Left forelimb (tissue), 1 donor: ENCODE measurements at regions not wholly inside any gene's neighbourhood (a gene's known extent, or its start where the extent isn't known, plus 50 kb on each side); places are given as distances from the start of the nearest gene placed in this dataset.
"Not testable (repeated sequence)": the region's sequence is repeated elsewhere in the genome, so short reads cannot be mapped to it uniquely, and the experiment has no call there.

Source experiments
- DNase-seq: peaks from one replicate; pipeline ENCODE4 v3.0.0-alpha.2; 2018; ENCODE audit warnings: low spot score

DNA sequence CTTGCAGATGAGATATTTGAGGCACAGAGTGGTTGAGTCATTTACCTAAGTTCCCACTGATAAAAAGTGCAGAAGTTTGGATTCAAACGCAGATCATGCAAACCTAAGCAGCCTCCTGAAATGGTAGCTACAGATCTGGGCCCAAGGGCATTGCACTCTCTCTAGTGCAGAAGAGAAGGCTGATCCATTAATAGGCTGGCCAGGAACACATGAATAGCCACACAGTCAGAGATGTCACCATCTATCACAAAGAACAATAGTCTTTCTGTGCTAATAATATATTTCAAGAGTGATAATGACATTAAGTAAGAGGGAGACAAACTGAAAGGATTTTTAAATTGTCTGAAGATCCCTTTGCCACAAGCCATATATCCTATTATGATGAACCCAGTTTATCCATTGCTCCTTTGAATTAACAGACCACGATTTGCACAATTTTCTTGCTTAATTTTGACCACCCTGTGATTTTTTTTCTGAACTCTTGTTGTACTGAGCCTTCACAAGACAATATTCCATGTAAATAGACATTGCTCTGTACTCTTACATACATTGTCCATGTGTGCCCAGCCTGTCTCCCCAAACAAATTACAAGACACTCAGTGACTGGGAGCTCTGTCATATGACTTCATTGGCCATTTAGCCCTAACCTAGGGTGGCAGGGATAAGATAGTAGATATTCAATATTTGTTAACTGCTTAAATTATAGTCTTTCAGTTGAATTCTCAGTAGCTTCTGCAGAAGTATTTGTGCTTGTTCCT lies 112.4 kb upstream of the RBPJ start:
- DNase-seq = no peak

DNA sequence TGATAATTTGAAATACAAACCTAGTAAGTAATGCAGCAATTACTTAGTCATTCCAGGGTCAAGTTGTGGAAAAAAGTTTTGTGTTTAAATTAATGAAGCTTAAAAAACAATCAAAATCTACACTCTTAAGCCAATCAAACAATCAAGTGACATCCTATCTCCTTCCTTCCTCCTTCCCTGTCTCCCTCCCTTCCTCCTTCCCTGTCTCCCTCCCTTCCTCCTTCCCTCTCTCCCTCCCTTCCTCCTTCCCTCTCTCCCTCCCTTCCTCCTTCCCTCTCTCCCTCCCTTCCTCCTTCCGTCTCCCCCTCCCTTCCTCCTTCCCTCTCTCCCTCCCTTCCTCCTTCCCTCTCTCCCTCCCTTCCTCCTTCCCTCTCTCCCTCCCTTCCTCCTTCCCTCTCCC lies 111.4 kb upstream of the RBPJ start:
- not testable (repeated sequence) for DNase-seq

DNA sequence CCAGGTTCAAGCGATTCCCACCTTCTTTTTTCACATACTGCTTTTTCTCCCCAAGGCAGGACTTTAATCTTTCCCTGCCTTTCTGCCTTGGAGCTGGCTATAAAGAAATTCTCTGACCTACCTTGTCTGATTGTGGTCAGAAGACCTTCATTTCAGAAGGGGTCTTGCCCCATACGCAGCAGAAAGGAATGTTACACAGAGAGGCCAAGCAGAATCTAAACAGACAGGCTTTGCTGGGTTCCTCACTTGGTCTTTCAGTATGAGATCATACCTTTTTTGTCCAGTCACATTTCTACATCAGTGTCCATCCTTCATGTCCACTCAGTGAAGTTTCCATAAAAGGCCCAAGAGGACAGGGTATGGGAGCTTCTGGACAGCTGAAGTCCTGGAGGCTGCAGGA lies 108.3 kb upstream of the RBPJ start:
- no peak for DNase-seq

DNA sequence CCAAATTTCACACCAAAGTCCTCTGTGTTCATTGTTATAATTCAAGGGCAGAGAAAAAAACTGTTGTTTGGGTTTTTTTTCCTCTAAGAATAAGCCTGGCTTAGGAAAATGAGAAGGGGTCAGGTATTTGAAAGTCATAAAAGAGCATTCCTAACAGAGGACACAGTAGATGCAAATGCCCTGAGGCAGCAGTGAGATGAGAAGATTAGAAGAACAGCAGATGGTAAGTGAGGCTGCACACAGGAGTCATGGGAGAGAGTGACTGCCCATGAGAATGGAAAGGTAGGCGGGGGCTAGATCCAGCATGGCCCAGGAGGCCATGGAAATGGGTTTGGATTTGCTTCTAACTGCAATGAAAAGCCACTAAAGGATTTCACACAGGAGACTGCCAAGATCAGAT lies 107.5 kb upstream of the RBPJ start:
- no peak for DNase-seq

DNA sequence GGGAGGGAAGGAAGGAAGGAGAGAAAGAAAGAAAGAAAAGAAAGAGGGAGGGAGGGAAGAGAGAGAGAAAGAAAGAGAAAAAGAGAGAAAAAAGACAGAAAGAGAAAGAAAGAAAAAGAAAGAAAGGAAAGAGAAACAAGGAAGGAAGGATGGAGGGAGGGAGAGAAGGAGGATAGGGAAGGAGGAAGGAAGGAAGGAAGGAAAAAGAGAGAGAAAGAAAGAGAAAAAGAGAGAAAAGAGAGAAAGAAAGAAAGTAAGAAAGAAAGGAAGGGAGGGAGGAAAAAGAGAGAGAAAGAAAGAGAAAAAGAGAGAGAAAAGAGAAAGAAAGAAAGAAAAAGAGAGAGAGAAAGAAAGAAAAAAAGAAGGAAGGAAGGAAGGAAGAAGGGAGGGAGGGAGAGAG lies 105.8 kb upstream of the RBPJ start:
- DNase-seq = no peak

DNA sequence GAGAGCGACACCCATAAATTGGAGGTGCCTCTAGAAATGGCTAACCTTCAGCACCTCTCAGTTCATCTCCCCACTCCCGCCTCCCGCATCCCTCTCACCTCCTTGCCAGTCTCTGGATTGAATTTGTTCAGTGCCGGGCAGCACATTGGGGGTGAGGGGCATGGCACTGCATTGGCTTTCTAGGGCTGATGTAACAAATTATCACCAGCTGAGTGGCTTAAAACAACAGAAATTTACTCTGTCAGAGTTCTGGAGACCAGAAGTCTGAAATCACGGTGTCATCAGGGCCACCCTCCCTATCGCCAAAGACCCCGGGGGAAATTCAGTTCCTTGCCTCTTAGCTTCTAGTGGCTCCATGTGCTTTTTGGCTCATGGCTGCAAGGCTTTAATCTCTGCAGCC lies 105.1 kb upstream of the RBPJ start:
- DNase-seq = no peak

DNA sequence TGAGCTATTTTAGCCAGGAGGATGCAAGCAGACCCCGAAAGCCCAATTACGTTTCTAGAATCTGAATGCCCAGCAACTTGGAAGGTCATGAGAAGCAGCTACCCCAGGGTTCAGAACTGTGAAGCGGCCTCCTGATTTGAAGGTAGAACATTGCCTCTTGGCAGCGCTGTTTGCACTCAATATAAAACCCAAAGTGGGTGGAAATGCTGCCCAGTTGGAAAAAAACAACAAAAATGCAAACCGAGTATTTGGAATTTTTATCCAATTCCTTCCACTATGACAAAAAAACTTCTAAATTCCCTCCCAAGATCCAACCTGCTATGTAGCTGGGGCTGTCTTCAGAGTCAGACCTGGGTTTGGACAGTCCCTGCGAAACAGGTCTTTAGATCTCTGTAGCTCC lies 103.3 kb upstream of the RBPJ start:
- DNase-seq = no peak

DNA sequence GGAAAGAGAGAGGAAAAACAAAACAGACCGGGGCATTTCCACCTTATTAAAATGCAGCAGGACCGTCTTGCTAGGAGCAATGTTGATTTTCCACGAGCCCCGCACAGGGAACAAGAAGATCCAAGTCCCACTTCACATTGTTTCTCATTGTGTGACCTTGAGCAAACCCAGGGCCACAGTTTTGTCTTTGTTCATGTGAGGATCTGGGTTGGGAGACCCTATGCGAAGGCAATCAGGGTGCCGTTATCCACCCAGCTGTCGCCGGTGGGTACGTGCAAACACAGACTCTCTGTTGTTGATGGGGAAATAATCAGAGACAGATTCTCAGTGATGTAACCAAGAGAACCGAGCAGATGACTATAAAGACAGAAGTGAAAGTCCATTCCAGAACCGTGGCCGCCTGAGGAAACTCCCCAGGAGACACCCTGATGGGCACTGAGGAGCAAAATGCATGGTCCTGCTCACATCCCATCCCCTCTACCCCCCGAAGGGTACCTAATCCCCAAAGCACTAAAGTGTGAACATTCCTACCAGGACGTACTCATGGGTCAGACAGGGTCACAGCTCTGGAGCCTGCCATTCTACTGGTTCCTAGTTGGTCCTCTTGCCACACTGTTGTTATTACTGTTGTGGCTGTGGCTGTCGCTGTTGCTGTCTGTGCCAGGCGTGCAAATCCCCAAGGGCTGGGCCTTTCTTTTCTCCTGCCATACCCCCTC lies 102.7 kb upstream of the RBPJ start:
- no peak for DNase-seq

DNA sequence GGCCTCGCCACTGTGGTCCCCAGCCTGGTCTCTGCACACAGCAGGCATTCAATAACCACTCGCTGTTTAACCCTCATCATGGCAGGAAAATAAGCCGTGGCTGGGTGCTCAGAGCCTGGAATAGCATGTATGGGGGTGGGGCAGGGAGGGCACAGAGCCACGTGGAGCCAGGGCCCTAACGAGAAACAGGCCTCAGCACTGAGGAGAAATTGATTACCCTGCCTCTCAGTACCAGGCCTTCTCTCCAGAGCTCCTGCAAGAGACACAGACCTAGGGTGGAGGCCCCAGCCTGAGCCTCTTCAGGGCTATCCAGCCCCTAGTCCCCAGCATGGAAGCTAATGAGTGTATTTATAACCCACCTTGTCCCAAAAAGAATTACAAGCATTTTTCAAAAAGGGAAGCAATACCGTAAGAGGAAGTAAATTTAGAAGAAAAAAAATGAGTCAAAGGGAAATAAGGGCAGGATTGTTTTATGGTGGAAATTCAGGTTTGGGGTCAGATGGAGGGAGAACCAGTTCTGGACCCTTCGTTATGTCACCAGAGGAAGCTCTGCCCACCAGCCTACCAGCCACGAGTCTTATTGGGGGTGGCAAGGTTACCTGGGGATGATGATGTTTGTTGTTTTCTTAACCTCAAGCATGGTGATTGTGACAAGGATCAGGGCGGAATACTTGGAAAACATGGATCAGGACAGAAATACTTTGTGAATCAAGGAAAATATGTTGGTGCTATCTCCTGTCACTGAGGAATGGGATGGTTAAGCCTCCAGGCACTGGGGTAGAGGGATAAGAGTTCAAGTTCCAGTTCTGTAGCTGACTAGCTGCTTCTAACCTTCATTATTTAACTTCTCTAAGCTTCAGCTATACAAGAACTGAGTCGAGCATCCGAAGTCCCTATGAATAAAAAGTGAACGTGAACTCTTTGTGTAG lies 101.9 kb upstream of the RBPJ start:
- DNase-seq = no peak

DNA sequence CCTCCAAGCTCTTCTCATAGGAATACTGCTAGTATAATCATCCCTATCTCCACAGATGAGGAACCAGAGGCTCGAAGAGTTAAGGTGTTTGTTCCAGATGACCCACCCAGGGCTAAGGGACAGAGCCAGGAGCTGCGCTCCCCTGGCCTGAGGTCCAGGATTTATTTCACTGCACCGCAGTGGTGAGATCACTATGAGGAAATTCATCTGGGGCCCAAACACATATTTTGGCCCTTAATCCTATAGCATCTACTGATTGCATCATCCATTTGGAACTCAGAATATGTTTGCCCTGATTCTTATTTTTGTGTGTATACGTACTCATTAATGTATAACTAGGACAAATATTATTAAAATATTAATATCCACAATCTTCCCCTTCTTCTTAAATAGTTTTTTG lies 100.1 kb upstream of the RBPJ start:
- no peak for DNase-seq

DNA sequence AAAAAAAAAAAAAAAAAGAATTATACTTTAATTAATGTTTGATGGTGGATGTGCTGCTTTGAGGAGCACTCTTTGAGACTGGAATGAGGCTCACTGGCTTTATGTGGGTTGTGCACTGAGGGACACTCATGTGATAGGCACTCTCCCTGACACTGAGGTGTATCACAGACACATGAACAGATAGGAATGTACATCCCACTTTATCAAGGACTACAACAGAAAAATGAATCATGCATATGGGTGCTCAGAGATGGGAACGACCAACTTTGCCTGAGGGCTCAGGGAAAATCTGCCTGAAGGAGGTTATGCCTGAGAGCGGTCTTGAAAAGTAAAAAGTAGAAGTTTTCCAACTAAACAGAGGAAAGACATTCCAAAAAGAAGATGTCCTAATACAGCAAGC lies 97.7 kb upstream of the RBPJ start:
- no peak for DNase-seq

DNA sequence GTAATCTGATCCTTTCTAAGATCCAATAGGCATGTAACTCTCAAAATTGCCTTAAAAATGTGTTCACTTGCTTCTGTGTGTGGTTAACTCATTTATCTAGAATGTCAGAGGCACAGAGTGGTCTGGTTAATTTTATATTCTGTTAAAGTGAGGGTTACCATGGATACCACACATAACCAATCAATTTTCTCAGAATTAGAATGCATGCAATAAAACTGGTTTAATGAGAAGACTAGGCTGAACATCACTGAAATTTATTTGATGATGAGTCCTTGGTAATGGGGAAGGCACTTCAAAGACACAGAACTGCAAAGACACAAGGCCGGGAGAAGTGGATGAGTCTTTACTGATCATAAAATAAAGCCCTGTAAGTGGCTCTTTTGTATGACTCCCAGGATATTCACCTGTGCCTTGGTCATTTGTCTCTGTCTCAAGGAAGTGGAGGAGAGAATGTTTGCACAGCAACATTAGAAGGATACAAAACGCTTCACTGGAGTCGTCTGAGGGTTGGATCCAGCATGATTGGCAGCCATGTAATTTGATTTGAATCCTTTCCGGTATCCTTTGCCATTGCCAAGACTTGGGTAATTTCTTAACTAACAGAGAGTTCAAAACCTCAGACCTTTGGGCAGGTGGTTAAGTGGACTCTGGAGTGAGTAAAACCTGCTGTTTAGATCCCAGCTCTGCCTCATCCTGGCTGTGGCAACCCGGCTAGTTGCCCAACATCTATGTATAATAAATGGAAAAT lies 94.0 kb upstream of the RBPJ start:
- DNase-seq = no peak

DNA sequence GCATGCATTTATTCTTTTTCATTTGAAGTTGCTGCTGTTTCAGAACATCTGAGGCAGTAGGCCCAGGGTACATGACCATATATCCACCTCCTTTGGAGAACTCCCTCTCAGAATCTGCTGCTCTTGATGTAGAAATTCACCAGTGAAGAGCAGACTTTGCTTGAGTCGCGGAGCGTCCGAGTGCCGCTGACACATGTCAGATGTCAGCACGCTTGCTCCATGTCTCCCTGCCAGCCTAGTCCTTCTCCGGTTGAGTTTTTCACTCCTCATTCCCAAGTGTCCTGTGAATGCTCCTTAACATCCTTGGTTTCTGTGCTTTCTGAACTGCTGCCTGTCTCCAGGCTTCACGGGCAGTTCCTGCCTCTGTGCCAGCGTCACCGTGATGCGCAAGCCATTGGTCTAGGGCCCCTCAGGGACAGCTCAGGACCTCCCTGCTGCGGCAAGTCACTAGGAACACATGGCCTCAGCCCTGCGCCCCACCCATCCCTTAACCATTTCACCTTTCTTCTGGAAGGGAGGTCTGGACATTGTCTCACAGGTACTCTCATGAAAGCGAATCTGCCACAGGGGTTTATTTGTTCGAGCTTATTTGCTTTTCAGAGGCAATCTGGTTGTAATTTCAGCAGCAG lies 93.1 kb upstream of the RBPJ start:
- no peak for DNase-seq

DNA sequence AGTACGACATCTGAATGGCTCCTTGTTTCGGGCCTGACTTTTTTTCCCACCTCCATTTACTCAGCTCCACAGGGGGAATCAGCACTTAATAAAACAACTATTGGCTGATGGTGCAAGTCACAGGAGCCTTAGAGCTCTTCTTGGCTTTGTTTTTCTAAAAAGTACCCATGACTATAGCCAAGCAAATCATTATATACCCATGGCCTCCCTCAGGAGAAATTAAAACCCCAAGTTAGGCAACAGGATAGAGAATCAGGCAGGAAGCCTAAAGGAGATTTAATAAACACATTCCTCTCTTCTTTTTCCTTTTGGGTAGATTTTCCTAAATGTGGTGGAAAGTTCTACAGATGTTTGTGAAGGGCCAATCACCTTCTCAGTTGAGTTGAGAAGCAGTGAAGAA lies 91.9 kb upstream of the RBPJ start:
- DNase-seq = no peak

DNA sequence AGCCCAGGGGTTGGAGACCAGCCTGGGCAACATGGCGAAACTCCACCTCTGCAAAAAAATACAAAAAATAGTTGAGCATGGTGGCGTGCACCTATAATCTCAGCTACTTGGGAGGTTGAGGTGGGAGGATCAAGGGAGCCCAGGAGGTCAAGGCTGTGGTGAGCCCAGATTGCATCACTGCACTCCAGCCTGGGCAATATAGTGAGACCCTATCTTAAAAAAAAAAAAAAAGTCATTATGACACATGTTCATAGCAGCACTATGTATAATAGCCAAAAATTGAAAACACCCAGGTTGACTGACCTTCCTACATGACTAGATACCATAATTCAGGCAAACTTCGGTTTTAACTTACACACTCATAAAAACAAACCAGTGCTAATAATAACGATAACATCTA lies 90.8 kb upstream of the RBPJ start:
- DNase-seq = no peak

DNA sequence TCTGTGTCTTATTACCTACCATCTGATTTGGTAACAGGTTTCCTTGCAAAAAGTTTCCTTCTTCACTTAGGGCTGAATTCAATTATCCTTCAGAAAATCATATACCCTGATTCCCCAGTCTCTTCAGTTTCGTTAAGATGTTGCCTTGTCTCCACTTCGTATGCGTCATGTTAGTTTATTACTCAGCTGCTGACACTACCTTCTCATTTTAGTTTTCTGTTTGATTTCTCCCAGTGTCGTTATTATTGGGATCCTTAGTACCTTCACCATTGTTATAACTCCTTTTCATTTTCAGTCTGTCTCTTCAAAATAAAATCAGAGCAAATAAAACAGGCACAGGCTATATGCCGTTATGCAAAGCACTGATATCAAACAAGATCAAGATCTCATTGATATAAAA lies 87.5 kb upstream of the RBPJ start:
- no peak for DNase-seq

DNA sequence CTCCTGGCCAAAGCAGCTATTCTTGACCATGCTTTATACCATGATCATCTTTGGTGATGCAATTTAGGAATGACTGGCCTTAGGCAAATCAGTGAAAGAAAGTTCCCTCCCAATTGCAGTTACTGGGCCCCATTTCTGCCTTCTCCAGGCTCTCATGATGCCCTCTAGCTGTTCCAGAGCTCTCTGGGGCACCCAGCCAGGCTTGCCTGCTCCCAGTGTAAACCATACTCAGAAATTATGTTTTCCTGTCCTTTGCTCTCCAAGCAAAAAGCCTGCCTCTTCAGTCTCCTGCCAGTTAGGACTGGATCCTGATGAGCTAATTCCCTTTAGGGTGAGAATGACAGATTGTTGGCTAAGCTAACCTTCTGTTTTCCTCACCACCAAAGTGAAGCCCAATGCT lies 85.3 kb upstream of the RBPJ start:
- no peak for DNase-seq

DNA sequence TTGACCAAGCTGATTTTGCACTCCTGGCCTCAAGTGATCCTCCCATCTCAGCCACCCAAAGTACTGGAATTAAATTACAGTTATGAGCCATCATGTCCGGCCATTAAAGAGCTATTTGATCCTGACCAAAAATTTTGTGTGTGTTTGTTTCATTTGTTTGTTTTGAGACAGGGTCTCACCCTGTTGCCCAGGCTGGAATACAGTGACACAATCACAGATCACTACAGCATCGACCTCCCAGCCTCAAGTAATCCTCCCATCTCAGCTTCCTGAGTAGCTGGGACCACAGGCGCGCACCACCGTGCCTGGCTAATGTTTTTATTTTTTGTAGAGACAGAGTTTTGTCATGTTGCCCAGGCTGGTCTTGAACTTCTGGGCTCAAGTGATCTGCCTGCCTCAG lies 82.9 kb upstream of the RBPJ start:
- no peak for DNase-seq

DNA sequence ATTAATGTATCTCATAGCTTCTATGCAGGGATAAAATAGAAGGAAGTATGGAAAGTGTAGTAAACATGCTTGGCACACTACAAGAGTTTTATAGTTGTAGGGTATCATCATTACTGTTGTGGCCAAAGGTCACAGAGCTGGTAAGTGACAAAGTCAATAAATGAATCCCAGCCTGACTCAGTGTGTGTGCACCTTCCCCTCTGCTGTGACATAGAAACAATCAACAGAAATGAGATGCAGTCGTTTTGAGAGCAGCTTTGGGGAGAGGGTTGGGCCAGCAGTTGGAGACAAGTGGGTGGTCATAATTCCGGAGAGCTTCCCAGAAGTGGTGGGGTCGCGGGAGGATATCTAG lies 82.4 kb upstream of the RBPJ start:
- DNase-seq = no peak

DNA sequence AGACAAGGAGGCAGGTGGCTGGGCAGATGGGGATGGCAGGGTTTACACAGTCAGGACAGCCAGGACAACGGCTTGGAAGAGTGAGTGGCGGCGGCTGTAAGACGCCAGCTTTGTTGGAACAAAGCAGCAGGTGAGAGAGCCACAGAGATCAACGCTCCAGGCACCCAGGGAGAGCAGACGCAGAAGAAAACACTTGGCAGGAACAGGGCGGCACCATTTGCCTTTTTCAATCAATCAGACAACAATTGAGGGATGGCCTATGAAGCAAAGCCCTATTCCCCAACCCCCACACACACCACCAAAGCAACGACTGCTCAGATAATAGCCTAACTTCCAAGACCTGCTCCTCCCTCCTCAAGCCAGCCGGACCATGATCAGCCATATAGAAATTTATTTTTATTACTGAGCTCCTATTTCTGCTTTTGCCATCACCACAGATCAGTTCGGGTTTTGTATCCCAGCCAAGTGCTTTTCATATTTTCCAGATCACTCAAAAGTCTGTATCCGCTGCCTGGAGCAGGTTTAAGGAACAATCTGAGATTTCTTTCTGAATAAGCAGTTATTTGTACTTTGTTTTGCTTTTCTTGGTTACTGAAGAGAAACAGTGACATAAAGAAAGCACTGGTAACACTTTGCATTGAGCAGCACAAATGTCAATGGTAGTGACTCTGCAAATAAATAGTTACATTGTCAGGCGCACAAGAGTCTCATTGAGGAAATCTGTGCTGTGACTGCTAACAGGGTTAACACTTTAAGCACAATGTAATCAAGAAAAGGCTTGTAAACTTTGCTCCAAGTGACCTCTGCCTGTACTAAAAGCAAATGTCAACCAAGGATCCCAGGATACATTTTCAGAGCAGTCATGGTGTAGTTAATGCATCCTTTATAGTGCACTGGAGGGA lies 81.8 kb upstream of the RBPJ start:
- DNase-seq = peak; percentile 68

DNA sequence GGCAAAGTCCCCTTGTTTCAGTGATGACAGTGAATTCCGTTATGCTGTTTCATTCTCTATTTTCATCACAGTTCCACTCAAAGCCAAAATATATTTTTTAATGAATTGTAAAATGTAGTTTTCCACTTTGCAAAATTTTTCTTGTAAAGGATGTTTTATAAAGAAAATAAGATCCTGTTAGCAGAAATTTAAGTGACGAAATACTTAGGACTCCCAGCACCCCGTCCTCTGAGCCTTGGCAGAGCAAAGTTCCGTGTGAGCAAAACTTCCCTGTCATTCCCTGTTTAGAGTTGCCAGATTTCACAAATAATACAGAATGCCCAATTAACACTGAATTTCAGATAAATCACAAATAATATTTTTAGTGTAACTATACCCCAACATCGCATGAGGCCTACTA lies 81.0 kb upstream of the RBPJ start:
- DNase-seq = no peak
